GM23248 (cell line): ENCODE measurements at regions not wholly inside any gene's neighbourhood (a gene's known extent, or its start where the extent isn't known, plus 50 kb on each side); places are given as distances from the start of the nearest gene placed in this dataset.
"Not testable (repeated sequence)": the region's sequence is repeated elsewhere in the genome, so short reads cannot be mapped to it uniquely, and the experiment has no call there.

Experiments used
- DNase-seq: peaks from one replicate; pipeline ENCODE4 v3.0.0-alpha.2; 2015
- H2AFZ ChIP-seq: fragments of 200-600 bp; sonication (generic); 2 replicates; pipeline ENCODE4 v1.6.1; 2016; ENCODE audit warnings: antibody characterized with exemption
- H3F3A ChIP-seq: fragments of 200-600 bp; sonication (generic); 2 replicates; pipeline ENCODE4 v1.6.1; 2016; ENCODE audit warnings: mild to moderate bottlenecking, antibody characterized with exemption, mixed run types; ENCODE audit not compliant: insufficient read depth
- H3K27ac ChIP-seq: fragments of 200-600 bp; sonication (generic); 2 replicates; pipeline ENCODE4 v1.5.1; 2016; ENCODE audit warnings: mild to moderate bottlenecking
- H3K27me3 ChIP-seq: fragments of 200-600 bp; sonication (generic); replicated peaks from 2 replicates; pipeline ENCODE4 v1.6.1; 2016; ENCODE audit warnings: mild to moderate bottlenecking; ENCODE audit not compliant: insufficient read depth
- H3K36me3 ChIP-seq: fragments of 200-600 bp; sonication (generic); 2 replicates; pipeline ENCODE4 v1.6.1; 2016; ENCODE audit warnings: low read depth, mild to moderate bottlenecking
- H3K4me1 ChIP-seq: fragments of 200-600 bp; sonication (generic); 2 replicates; pipeline ENCODE4 v1.6.1; 2016; ENCODE audit warnings: mild to moderate bottlenecking; ENCODE audit not compliant: insufficient read depth
- H3K4me2 ChIP-seq: fragments of 200-600 bp; sonication (generic); one replicate; pipeline ENCODE4 v1.6.1; 2016; ENCODE audit warnings: mild to moderate bottlenecking; ENCODE audit not compliant: unreplicated experiment
- H3K4me3 ChIP-seq: fragments of 200-600 bp; sonication (generic); 2 replicates; pipeline ENCODE4 v1.5.1; 2016; ENCODE audit warnings: mild to moderate bottlenecking
- H3K79me2 ChIP-seq: fragments of 200-600 bp; sonication (generic); 2 replicates; pipeline ENCODE4 v1.6.1; 2016; ENCODE audit warnings: mild to moderate bottlenecking; ENCODE audit not compliant: insufficient read depth
- H3K9ac ChIP-seq: fragments of 200-600 bp; sonication (generic); 2 replicates; pipeline ENCODE4 v1.6.1; 2016; ENCODE audit warnings: mild to moderate bottlenecking
- H3K9me2 ChIP-seq: fragments of 200-600 bp; sonication (generic); 2 replicates; pipeline ENCODE4 v1.6.1; 2016; ENCODE audit warnings: mixed run types, mild to moderate bottlenecking, moderate library complexity; ENCODE audit not compliant: insufficient read depth
- H3K9me3 ChIP-seq: fragments of 200-600 bp; sonication (generic); one replicate; pipeline ENCODE4 v1.6.1; 2017; ENCODE audit warnings: low read depth
- H4K20me1 ChIP-seq: fragments of 200-600 bp; sonication (generic); 2 replicates; pipeline ENCODE4 v1.6.0; 2016; ENCODE audit not compliant: insufficient read depth
- EZH2 ChIP-seq: fragments of 200-600 bp; sonication (generic); IDR thresholded peaks from 2 replicates; pipeline ENCODE4 v1.6.1; 2018; ENCODE audit warnings: antibody characterized with exemption, mild to moderate bottlenecking; ENCODE audit not compliant: insufficient read depth, poor library complexity, severe bottlenecking
- EZH2phosphoT487 ChIP-seq: fragments of 200-600 bp; sonication (generic); IDR thresholded peaks from 2 replicates; pipeline ENCODE4 v1.6.1; 2018; ENCODE audit warnings: antibody characterized with exemption, moderate library complexity, mild to moderate bottlenecking, low read depth; ENCODE audit not compliant: insufficient read depth
- WGBS, 2 experiments: methylation state at CpG; one replicate each; pipeline ENCODE4 v1.1.6; 2015 to 2017; ENCODE audit warnings: low lambda C conversion rate in 2 of 2, low coverage in 1 of 2; ENCODE audit errors: missing lambda C conversion rate in 2 of 2; 5-methylcytosine and 5-hydroxymethylcytosine counted together
- in situ Hi-C: fragments of 300-500 bp; cut with MboI; formaldehyde crosslinking; loops from 2 replicates; pipeline ENCODE4 v1.15.0; 2020

DNA sequence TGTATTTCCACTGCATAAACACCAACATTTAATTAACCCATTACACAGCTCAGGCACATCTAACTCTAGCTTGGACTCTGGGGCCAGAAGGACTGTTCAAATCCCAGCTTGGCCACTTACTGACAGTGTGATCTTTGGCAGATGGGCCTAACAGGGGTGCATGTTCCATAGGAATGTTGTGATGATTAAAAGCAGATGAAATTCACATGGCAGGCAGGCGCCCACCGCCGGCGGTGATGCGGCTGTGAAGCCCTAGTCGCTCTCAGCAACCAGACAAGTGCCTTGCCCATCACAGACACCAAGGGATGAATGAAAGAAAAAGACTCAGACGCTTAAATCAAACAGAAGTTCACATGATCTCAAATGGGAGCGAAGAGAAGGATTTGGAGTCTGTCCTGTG is 84.6 kb upstream of the WSB1 start:
- DNase-seq = no peak
- Histone ChIP-seq H3K9me2 (no peaks in the 10 kb centered on the region), H4K20me1 (no peaks in the 10 kb centered on the region), H3K9ac (no peak overlapping the region), H3K27ac (no peak overlapping the region), H2AFZ (no peak overlapping the region), H3K36me3 (no peaks in the 10 kb centered on the region), H3K9me3 (no peaks in the 10 kb centered on the region), H3K27me3 (no peaks in the 10 kb centered on the region), H3K4me2 (no peak overlapping the region), H3F3A (peaks cover 18% of the 10 kb centered on the region), H3K4me1 (peaks cover 11% of the 10 kb centered on the region), H3K79me2 (no peaks in the 10 kb centered on the region), H3K4me3 (no peak overlapping the region)
- TF ChIP-seq EZH2 (no peak), EZH2phosphoT487 (no peak)
- WGBS, 2 experiments = 78 to 92% methylated on average over 7 to 8 of the region's 8 CpGs
- in situ Hi-C loops = no loop called here

DNA sequence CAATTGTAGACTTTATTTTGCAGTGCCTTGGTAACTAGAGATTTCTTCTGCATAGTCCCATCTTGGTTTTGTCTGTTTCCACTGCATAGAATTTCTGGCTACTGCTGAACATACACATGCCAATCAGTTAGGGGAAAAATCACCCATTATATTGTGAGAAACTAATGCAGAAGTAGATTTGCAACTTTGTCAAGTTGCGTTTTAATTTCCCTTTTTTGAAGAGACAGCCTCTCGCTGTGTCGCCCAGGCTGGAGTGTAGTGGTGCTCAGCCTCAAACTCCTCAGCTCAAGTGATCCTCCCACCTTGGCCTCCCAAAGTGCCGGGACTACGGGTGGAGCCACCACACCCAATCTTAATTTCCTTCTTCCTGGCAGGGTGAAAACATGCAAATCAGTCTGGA is 83.1 kb upstream of the WSB1 start:
- WGBS, 2 experiments = 100% methylated on average over 1 of the region's 5 CpGs; no CpG with 5 or more reads in 1 of the 2 experiments
- H3K27me3 ChIP-seq, H3K4me2 ChIP-seq, H3K27ac ChIP-seq, H3K9ac ChIP-seq, DNase-seq, H4K20me1 ChIP-seq, H3K9me2 ChIP-seq, H3K4me3 ChIP-seq, H3K79me2 ChIP-seq, H2AFZ ChIP-seq, in situ Hi-C loops, H3K36me3 ChIP-seq, H3K9me3 ChIP-seq: not testable (repeated sequence)
- Histone ChIP-seq H3K4me1 (peaks cover 11% of the 10 kb centered on the region), H3F3A (peaks cover 18% of the 10 kb centered on the region)

DNA sequence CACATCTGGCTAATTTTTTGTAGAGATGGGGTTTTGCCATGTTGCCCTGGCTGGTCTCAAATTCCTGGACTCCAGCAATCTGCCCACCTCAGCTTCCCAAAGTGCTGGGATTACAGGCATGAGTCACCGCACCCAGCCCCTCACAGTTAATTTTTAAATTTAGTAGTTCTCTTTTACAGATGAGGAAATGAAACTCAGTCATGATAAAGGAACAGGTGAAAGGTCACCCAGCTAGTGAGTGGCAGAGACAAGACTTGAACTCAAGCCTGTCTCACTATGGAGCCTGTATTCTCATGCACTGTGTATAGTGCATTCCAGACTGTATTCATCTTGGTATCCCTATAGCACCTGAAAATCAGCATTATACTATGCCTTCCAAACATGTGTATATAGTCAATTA is 77.1 kb upstream of the WSB1 start:
- no peak overlapping the region for H2AFZ ChIP-seq
- no peak overlapping the region for H3K4me3 ChIP-seq
- no peak overlapping the region for H3K9ac ChIP-seq
- no peaks in the 10 kb centered on the region for H3K9me2 ChIP-seq
- no peaks in the 10 kb centered on the region for H4K20me1 ChIP-seq
- TF ChIP-seq EZH2 (no peak), EZH2phosphoT487 (no peak)
- H3K4me2 ChIP-seq = no peak overlapping the region
- DNase-seq = no peak
- H3K9me3 ChIP-seq = no peaks in the 10 kb centered on the region
- no peaks in the 10 kb centered on the region for H3K36me3 ChIP-seq
- no peaks in the 10 kb centered on the region for H3K79me2 ChIP-seq
- no peaks in the 10 kb centered on the region for H3K27me3 ChIP-seq
- no peaks in the 10 kb centered on the region for H3F3A ChIP-seq
- WGBS, 2 experiments = 89 to 94% methylated on average over 1 of the region's 1 CpG
- H3K27ac ChIP-seq = no peak overlapping the region
- no peaks in the 10 kb centered on the region for H3K4me1 ChIP-seq
- in situ Hi-C loops = no loop called here

DNA sequence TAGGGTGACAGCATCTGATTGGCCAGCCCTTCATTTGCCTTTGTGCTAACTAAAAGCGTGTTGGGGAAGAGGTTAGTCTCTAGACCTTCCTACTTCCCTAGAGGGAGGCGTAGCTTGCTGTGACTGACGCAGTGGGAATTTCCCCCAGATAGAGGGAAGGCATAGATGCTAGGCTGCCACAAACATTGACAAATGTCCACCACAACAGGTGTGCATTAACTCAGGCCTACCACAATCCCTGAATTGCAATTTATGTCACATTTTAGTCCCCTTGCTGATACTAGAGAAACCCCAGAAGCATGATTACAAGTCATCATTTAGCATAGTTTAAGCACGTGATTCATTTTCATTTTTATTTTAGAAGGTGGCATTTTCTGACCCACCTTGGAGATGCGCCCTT is 76.3 kb upstream of the WSB1 start:
- in situ Hi-C loops = no loop called here
- WGBS, 2 experiments = 75 to 76% methylated on average over 5 of the region's 5 CpGs
- Histone ChIP-seq H3K9ac (no peak overlapping the region), H3K4me3 (no peak overlapping the region), H3K9me2 (no peaks in the 10 kb centered on the region), H3K4me2 (no peak overlapping the region), H3F3A (no peaks in the 10 kb centered on the region), H3K4me1 (no peaks in the 10 kb centered on the region), H3K27ac (no peak overlapping the region), H4K20me1 (no peaks in the 10 kb centered on the region), H3K79me2 (no peaks in the 10 kb centered on the region), H3K36me3 (no peaks in the 10 kb centered on the region), H3K27me3 (no peaks in the 10 kb centered on the region), H2AFZ (no peak overlapping the region), H3K9me3 (no peaks in the 10 kb centered on the region)
- no peak for DNase-seq
- TF ChIP-seq EZH2 (no peak), EZH2phosphoT487 (no peak)

DNA sequence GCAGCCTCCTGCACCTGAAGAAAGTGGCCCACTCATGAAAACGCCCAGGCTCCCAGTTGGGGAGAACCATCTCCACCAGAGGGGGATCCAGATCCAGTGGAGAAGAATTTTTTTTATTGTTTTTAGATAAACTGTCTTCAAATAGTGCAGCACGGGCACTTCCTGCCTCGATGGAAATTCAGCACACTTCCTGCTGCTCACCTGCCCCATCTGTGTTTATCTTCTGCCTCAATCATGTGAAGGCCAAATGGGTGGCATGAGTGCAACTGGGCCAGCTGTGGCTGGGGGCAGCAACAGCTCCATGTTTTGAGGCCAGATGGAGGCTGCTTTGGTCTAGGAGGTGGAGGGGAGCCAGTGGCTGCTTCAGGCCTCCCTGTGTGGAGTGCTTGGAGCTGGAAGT is 75.9 kb upstream of the WSB1 start:
- Histone ChIP-seq H3K9me2 (no peaks in the 10 kb centered on the region), H3K4me2 (no peak overlapping the region), H3K27ac (no peak overlapping the region), H3K79me2 (no peaks in the 10 kb centered on the region), H4K20me1 (no peaks in the 10 kb centered on the region), H3K4me3 (no peak overlapping the region), H3K27me3 (no peaks in the 10 kb centered on the region), H3K9me3 (no peaks in the 10 kb centered on the region), H3F3A (no peaks in the 10 kb centered on the region), H3K36me3 (no peaks in the 10 kb centered on the region), H3K9ac (no peak overlapping the region), H2AFZ (no peak overlapping the region), H3K4me1 (no peaks in the 10 kb centered on the region)
- TF ChIP-seq EZH2phosphoT487 (no peak), EZH2 (no peak)
- no peak for DNase-seq
- in situ Hi-C loops = no loop called here
- 64 to 68% methylated on average over 3 of the region's 3 CpGs for WGBS, 2 experiments
